Left lobe of liver (tissue), 2 donors: ENCODE measurements at regions not wholly inside any gene's neighbourhood (a gene's known extent, or its start where the extent isn't known, plus 50 kb on each side); places are given as distances from the start of the nearest gene placed in this dataset.

Experiments
- ATAC-seq: fragments of 200-7000 bp; cut with Tn5 transposase; one replicate; pipeline ENCODE4 v1.9.1; 2020; ENCODE audit warnings: mild to moderate bottlenecking, moderate library complexity
- DNase-seq: peaks from one replicate; pipeline ENCODE4 v3.0.0-alpha.2; 2020; ENCODE audit warnings: low spot score
- donor health status: DM: no; HTN: no; CAD: no; lungs with moderate emphysema.
- donor health status: DM: no; HTN: yes; CAD: no.

GRCh38 chr16:73546341-73546845, 498.5 kb upstream of the ZFHX3 start:
- ATAC-seq, result no peak
- no peak for DNase-seq

DNA sequence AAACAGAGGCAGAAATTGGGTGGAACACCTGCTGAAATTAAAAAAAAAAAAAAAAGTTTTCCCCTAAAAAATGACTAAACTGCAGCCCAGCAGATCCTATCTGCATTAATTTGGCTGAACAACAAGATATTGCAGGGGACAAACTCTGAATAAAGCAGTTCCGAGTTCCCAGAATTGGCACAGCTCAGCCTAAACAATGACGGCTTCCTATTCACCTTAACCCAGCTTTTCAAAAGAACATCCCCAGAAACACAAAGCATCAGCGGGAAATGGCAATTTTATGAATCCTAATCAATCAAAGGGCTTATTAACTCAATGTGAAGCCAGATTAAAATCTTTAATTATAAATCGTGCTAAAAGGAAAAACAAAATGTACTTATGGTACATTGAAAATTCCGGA, 497.8 kb upstream of the ZFHX3 start:
- no peak for DNase-seq
- ATAC-seq, result no peak

DNA sequence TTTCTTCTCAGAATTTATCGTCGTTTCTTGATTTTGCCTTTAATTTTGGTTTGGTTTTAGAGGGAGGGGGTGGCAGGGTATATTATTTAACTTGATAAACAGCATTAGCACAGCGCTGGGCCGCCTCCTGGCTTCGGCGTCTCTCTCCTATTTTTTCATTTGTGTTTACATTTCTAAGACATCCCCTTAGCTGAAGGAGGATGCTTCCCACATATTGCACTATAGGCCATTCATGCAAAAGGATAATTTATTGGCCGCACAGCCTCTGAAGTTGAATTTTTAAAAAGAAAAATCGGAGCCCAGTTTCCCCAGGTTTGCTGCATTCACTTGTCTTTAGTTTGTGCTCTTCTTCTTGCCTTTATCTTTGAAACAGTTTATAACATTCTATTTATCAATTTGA, 497.4 kb upstream of the ZFHX3 start:
- no peak for ATAC-seq
- DNase-seq, result no peak

DNA sequence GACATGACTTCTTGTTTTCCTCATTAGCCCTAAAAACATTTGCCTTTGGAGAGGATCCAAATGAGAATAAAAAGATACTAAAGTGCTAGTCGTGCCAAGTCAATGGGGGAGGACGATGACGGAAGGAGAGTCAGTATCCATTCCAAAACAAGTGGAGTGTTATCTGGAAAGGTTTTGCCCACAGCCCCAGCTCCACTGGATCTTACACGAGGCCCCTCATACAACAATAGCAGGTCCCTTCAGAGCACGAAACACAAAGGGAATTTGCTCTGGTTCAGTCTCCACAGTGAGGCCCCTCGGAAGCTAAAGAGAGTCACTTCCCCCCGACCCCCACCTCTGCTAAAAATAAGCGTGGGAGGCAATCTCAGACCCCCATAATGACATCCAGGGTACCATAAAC, 496.9 kb upstream of the ZFHX3 start:
- ATAC-seq, result no peak
- no peak for DNase-seq

DNA sequence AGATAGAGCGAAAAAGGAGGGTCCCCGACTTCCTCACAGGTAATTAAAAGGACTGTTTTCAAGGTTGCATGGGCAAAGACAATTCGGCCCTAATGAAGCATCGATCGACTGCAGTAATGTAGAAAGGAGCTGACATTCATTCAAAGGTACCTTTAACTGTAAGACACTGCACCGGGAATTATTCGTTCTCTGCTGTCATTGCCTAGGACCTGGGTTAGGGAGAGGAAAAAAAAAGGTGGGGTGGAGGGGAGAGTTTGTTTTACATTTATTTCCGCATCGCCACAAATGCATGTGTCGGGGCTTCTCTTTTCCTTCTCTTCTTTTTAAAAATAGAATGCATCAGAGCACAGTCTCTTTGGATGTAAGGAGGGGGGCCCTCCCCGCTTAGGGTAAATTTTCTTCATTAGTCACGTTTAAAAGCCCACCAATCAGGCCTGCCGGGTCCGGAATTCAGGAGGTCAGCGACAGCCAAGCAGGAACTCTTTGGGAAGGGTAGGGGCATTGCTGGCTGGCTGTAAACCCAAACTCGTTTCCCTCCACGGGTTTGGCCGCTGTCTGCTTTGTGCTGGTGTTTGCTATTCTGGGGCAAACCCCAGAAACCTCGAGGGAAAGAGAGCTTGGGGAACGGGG, 496.2 kb upstream of the ZFHX3 start:
- ATAC-seq (no peak), DNase-seq (no peak)

- ATAC-seq (no peak), DNase-seq (no peak)
These were observed 495.5 kb upstream of the ZFHX3 start for GRCh38 chr16:73543331-73543969.

- DNase-seq, result no peak
- ATAC-seq, result no peak
These were observed 495.0 kb upstream of the ZFHX3 start for GRCh38 chr16:73542885-73543284.

DNA sequence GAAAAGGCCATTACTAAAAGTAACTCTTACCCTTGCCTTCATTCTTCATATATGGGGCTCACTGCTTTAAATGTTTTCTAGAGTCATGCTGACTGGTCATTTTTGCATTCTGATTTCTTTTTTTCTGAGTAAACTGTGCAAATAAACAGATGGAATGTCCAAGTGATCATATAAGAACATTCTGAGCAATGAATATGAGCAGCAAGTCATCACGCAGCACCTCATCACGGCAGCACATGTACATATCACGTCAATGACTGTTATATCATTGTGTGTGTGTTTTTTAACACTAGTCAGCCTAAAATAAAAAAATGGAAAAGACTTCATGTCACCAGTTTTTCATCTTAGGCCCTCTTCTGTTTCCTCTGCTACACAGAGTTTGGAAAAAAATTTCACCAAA, 490.0 kb upstream of the ZFHX3 start:
- DNase-seq, result no peak
- ATAC-seq, result no peak

- no peak for ATAC-seq
- DNase-seq, result no peak
These were observed 489.0 kb upstream of the ZFHX3 start for GRCh38 chr16:73536931-73537330.

GRCh38 chr16:73531021-73531420, 483.1 kb upstream of the ZFHX3 start:
- DNase-seq, result no peak
- no peak for ATAC-seq

- DNase-seq (no peak), ATAC-seq (no peak)
These were observed 482.6 kb upstream of the ZFHX3 start for GRCh38 chr16:73530529-73530928.

- DNase-seq (no peak), ATAC-seq (no peak)
These were observed 481.5 kb upstream of the ZFHX3 start for GRCh38 chr16:73529303-73530012.

GRCh38 chr16:73527187-73527586, 479.3 kb upstream of the ZFHX3 start:
- DNase-seq, result no peak
- no peak for ATAC-seq

DNA sequence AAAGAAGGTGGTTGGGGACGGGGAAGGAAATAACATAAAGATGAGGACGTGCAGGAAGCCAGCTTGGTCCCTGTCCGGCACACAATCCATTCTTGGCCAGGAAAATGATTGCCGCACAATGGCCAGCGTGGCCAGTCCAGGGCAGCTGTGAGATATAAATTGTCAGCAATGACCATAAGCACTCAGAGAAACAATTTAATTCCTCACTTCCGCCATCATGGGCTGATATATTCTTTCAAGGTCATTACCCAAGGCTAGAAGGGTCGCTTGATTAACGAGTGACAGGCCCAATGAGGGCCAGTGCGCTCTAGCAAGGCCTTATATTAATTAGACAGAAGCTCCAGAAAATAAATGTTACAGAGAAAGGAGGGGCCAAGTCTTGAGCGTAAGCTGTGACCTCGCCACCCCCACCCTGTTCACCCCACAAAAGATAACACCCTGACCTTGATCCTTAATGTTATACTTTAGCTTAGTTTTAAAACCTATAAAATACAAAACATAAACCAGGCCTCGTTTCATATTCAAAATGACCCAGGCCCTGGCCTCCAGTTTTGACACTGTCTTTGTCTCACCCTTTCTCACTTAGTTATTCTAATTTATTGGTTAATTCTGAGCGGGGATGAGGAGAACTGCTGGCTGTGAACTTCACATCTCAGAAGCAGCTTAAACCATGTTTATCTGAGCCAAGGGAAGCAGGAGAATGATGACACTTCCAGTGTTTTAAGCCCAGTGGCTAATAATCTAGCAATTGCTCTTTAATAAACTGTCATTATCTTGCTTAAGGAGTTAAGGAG, 478.3 kb upstream of the ZFHX3 start:
- no peak for ATAC-seq
- no peak for DNase-seq

- ATAC-seq (no peak), DNase-seq (no peak)
These were observed 475.3 kb upstream of the ZFHX3 start for GRCh38 chr16:73523209-73523608.

- DNase-seq (no peak), ATAC-seq (no peak)
These were observed 473.6 kb upstream of the ZFHX3 start for GRCh38 chr16:73521499-73521898.

GRCh38 chr16:73515616-73516015, 467.7 kb upstream of the ZFHX3 start:
- DNase-seq (no peak), ATAC-seq (no peak)

DNA sequence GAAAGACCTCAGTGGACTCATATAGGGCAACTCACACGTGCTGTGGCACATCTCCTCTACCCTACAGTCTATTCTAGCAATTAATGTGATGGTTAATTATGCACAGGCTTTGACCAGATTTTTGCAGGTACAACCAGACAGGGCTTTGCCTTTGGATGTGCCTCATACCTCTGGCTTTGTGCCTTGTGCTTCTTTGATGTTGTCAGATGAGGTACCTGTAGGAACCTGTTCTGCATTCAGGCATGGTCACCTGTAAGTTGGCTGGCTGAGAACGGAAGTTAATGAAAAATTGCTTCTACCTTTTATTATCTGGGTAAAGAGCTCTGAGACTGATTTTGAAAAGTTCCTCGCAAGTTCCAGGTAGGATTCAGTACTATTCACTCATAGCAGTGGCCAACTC, 462.9 kb upstream of the ZFHX3 start:
- DNase-seq, result no peak
- no peak for ATAC-seq

DNA sequence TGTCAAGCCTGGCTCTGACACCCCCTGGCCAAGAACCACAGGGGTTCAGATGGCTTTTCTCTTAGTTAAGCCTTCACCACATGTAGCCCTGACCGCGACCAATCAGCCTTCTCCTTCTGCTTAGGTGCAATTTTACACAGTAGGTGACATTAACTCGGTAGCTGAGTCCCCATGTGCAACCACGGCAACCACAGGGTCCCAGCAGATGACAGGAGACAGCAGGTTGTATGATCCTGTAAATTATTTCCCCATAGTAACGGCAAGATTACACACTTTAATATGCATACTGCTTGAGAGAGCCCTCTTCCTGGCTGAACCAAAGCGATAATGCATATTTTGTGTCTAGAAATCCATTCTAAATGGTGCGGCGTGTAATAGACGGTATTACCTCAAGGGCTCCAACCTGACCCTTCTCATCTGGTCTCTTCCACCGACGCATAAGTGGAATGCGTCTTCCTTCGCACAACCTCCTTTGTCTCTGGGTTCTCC, 458.7 kb upstream of the ZFHX3 start:
- no peak for DNase-seq
- ATAC-seq, result no peak

GRCh38 chr16:73505577-73505976, 457.6 kb upstream of the ZFHX3 start:
- ATAC-seq, result no peak
- DNase-seq, result no peak
